ENCODE measurements at regions not wholly inside any gene's neighbourhood (a gene's known extent, or its start where the extent isn't known, plus 50 kb on each side); places are given as distances from the start of the nearest gene placed in this dataset.

DNA sequence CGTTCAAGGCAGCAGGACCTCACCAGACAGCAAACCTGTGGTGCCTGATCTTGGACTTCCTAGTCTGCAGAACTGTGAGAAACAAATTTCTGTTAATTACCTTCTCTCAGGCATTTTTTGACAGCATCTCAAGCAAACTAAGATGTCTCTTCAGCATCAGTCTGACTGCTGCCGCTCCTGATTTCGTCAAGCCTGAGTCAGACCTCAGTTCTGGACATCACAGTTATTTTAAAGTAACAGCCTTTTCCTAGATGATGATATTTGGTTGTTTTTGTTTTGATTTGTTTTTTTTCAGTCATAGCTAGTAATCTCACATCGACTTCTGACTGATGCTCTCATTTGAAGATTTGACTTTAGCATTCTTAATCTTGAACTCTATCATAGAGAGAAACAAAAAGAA is 71.9 kb downstream of the BLID start:
- Histone ChIP-seq H3K4me1 (ENCODE audit: insufficient read depth, low read length) (no peaks in the 10 kb centered on the region), H3K9me3 (ENCODE audit: control insufficient read depth in 1 of 2, low read length in 2 of 2) (no peaks in the 10 kb centered on the region), H3K27me3 (ENCODE audit: insufficient read depth, low read length) (no peaks in the 10 kb centered on the region), H3K4me3 (ENCODE audit: low read length in 2 of 2) (no peak overlapping the region), H3K36me3 (ENCODE audit: insufficient read depth, low read length) (no peaks in the 10 kb centered on the region), H3K27ac (ENCODE audit: low read depth, low read length) (no peak overlapping the region)
- H3K9me3 Mint-ChIP-seq = peaks cover 0 to 4% (median 0%) of the 10 kb centered on the region in 8 donors
- intact Hi-C loops (cut with micrococcal nuclease) = no loop called here
- no peaks in the 10 kb centered on the region for H3K36me3 Mint-ChIP-seq
- ChIA-PET CTCF (ENCODE audit: partially characterized antibody) (no interaction called here), POLR2A (ENCODE audit: partially characterized antibody) (no interaction called here)
- peaks cover 3 to 5% of the 10 kb centered on the region in 2 donors for H3K27me3 Mint-ChIP-seq
- H3K4me3 Mint-ChIP-seq = no peak overlapping the region
- H3K27ac Mint-ChIP-seq = no peak overlapping the region
- DNase-seq = no peak
- no peaks in the 10 kb centered on the region for H3K4me1 Mint-ChIP-seq

DNA sequence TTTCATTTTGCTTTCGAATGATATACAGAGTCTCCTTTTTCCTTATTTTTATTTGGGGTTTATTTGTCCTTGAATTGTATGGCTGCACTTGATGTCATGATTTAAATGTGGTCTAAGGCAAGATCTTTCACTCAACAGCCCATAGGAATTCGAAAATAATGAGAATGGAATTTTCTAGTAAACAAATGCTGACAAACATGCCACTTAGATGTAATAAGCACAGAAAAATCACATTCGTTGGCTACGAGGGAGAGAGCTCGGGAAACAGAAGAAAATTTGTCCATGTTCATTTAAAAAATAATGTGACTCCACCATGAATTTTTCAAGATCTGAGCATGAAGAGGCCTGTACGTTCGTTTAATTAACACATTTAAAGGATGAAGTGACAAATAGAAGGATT is 73.0 kb downstream of the BLID start:
- Mint-ChIP-seq H3K4me3 (no peak overlapping the region), H3K36me3 (no peaks in the 10 kb centered on the region), H3K4me1 (no peaks in the 10 kb centered on the region), H3K9me3 (peaks cover 0 to 4% (median 0%) of the 10 kb centered on the region in 8 donors), H3K27ac (no peak overlapping the region), H3K27me3 (peaks cover 1 to 5% of the 10 kb centered on the region in 2 donors)
- no peak overlapping the region for H3K27ac ChIP-seq (ENCODE audit: low read depth, low read length)
- intact Hi-C loops (cut with micrococcal nuclease) = no loop called here
- no peaks in the 10 kb centered on the region for H3K27me3 ChIP-seq (ENCODE audit: insufficient read depth, low read length)
- ChIA-PET CTCF (ENCODE audit: partially characterized antibody) (no interaction called here), POLR2A (ENCODE audit: partially characterized antibody) (no interaction called here)
- H3K4me1 ChIP-seq (ENCODE audit: insufficient read depth, low read length) = no peaks in the 10 kb centered on the region
- no peaks in the 10 kb centered on the region for H3K9me3 ChIP-seq (ENCODE audit: control insufficient read depth in 1 of 2, low read length in 2 of 2)
- no peak overlapping the region for H3K4me3 ChIP-seq (ENCODE audit: low read length in 2 of 2)
- DNase-seq = no peak
- H3K36me3 ChIP-seq (ENCODE audit: insufficient read depth, low read length) = no peaks in the 10 kb centered on the region

DNA sequence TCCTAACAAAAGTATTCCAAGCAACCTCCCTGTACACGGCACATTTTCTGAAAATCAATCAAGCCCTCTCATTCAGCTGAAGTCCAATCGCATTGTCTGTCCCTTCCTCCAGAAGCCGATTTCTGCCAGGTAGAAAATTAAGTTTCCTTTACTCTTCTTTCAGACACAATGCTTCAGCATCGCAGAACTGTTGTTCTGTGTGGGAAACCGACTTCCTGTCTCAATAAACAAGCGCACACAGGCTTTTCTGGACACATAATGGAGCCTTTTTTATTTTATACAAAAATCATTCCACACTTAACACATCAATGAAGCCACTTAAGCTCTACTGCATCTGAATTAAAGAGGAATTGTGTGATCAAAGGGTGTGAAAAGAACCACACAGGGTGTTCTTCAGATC is 75.6 kb downstream of the BLID start:
- Mint-ChIP-seq H3K27me3 (no peaks in the 10 kb centered on the region), H3K36me3 (no peaks in the 10 kb centered on the region), H3K27ac (no peak overlapping the region), H3K4me3 (no peak overlapping the region), H3K4me1 (no peaks in the 10 kb centered on the region), H3K9me3 (peaks cover 0 to 2% (median 0%) of the 10 kb centered on the region in 8 donors)
- Histone ChIP-seq H3K36me3 (ENCODE audit: insufficient read depth, low read length) (no peaks in the 10 kb centered on the region), H3K4me1 (ENCODE audit: insufficient read depth, low read length) (no peaks in the 10 kb centered on the region), H3K27ac (ENCODE audit: low read depth, low read length) (no peak overlapping the region), H3K27me3 (ENCODE audit: insufficient read depth, low read length) (no peaks in the 10 kb centered on the region), H3K9me3 (ENCODE audit: control insufficient read depth in 1 of 2, low read length in 2 of 2) (no peaks in the 10 kb centered on the region), H3K4me3 (ENCODE audit: low read length in 2 of 2) (no peak overlapping the region)
- DNase-seq = no peak
- intact Hi-C loops (cut with micrococcal nuclease) = no loop called here
- POLR2A ChIA-PET (ENCODE audit: partially characterized antibody) = no interaction called here
- CTCF ChIA-PET (ENCODE audit: partially characterized antibody) = no interaction called here

DNA sequence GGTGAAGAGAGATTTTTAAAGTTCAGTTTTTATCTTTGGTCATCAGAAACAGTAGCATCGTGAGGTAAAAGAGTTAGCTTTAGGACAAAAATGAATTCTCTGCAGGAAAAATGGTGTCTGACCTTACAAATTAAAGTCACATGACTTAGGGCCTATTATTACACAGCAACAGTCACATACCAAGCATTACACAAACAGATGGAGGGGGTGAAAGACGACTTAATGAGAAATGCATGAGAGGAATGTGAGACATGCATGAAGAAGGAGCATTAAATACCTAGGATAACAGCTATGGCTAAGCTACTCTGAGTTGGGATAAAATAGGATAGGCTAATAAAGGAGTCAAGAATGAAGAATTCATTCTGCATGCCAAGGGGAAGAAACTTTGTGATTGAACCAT is 77.5 kb downstream of the BLID start:
- Mint-ChIP-seq H3K4me3 (no peak overlapping the region), H3K27ac (no peak overlapping the region)
- CTCF ChIA-PET (ENCODE audit: partially characterized antibody) = no interaction called here

DNA sequence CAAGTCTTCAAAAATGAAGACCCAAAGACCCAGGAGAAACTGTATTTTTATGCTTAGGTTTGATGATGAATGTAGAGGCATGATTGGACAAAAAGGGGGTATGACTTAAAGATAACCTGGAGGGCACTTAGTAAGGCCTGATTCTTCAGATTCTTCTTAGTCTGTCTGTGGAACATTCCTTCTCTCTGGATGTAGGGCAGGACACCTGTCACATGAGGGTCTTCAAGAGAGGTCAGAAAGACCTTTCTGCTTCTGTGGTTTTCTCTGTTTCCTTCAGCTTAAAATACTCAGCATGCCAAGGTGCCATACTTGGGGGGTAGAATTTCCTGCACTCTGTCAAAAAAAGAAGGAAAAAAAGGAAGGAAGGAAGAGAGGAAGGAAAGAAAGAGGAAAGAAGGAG is 78.1 kb downstream of the BLID start:
- no peak overlapping the region for H3K27ac Mint-ChIP-seq
- H3K4me1 ChIP-seq (ENCODE audit: insufficient read depth, low read length) = no peaks in the 10 kb centered on the region
- H3K4me1 Mint-ChIP-seq = no peaks in the 10 kb centered on the region
- no peak overlapping the region for H3K4me3 Mint-ChIP-seq
- no peaks in the 10 kb centered on the region for H3K36me3 Mint-ChIP-seq
- no peaks in the 10 kb centered on the region for H3K27me3 Mint-ChIP-seq
- no peak overlapping the region for H3K27ac ChIP-seq (ENCODE audit: low read depth, low read length)
- ChIA-PET POLR2A (ENCODE audit: partially characterized antibody) (no interaction called here), CTCF (ENCODE audit: partially characterized antibody) (no interaction called here)
- no peak overlapping the region for H3K4me3 ChIP-seq (ENCODE audit: low read length in 2 of 2)
- H3K36me3 ChIP-seq (ENCODE audit: insufficient read depth, low read length) = no peaks in the 10 kb centered on the region
- DNase-seq = no peak
- intact Hi-C loops (cut with micrococcal nuclease) = no loop called here
- H3K27me3 ChIP-seq (ENCODE audit: insufficient read depth, low read length) = no peaks in the 10 kb centered on the region
- no peaks in the 10 kb centered on the region for H3K9me3 ChIP-seq (ENCODE audit: control insufficient read depth in 1 of 2, low read length in 2 of 2)
- H3K9me3 Mint-ChIP-seq = peaks cover 0 to 2% (median 0%) of the 10 kb centered on the region in 8 donors

More for the DNA sequence above, 77.5 kb downstream of the BLID start:
- Histone ChIP-seq H3K4me1 (ENCODE audit: insufficient read depth, low read length) (no peaks in the 10 kb centered on the region), H3K27ac (ENCODE audit: low read depth, low read length) (no peak overlapping the region), H3K36me3 (ENCODE audit: insufficient read depth, low read length) (no peaks in the 10 kb centered on the region), H3K9me3 (ENCODE audit: control insufficient read depth in 1 of 2, low read length in 2 of 2) (no peaks in the 10 kb centered on the region), H3K4me3 (ENCODE audit: low read length in 2 of 2) (no peak overlapping the region), H3K27me3 (ENCODE audit: insufficient read depth, low read length) (no peaks in the 10 kb centered on the region)
- intact Hi-C loops (cut with micrococcal nuclease) = no loop called here
- H3K36me3 Mint-ChIP-seq = no peaks in the 10 kb centered on the region
- no peaks in the 10 kb centered on the region for H3K27me3 Mint-ChIP-seq
- DNase-seq = no peak
- H3K9me3 Mint-ChIP-seq = peaks cover 0 to 2% (median 0%) of the 10 kb centered on the region in 8 donors
- POLR2A ChIA-PET (ENCODE audit: partially characterized antibody) = no interaction called here
- H3K4me1 Mint-ChIP-seq = no peaks in the 10 kb centered on the region

DNA sequence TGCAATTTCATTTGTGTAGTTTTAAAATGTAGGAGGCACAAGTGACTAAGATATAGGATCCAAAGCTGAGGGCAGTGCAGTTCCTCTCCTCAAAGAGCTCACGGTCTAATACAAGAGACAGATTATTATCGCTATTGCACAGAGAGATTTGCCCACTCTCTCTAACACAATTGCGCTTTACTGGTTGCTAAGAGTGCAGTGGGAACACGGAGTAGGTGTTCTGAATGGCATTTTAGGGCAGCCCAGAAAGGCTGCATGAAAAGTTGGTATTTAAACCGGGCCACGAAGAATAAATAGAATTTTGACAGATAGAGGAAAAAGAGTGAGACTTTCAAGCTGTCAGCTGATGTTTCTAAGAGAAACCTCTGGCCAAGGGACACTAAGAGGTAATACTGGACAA is 79.5 kb downstream of the BLID start:
- Mint-ChIP-seq H3K9me3 (peaks cover 0 to 2% (median 0%) of the 10 kb centered on the region in 8 donors), H3K4me3 (no peak overlapping the region), H3K27me3 (no peaks in the 10 kb centered on the region), H3K27ac (no peak overlapping the region), H3K4me1 (no peaks in the 10 kb centered on the region), H3K36me3 (no peaks in the 10 kb centered on the region)
- no peaks in the 10 kb centered on the region for H3K36me3 ChIP-seq (ENCODE audit: insufficient read depth, low read length)
- H3K27ac ChIP-seq (ENCODE audit: low read depth, low read length) = no peak overlapping the region
- POLR2A ChIA-PET (ENCODE audit: partially characterized antibody) = no interaction called here
- intact Hi-C loops (cut with micrococcal nuclease) = no loop called here
- H3K4me1 ChIP-seq (ENCODE audit: insufficient read depth, low read length) = no peaks in the 10 kb centered on the region
- no peaks in the 10 kb centered on the region for H3K9me3 ChIP-seq (ENCODE audit: control insufficient read depth in 1 of 2, low read length in 2 of 2)
- H3K27me3 ChIP-seq (ENCODE audit: insufficient read depth, low read length) = no peaks in the 10 kb centered on the region
- H3K4me3 ChIP-seq (ENCODE audit: low read length in 2 of 2) = no peak overlapping the region
- CTCF ChIA-PET (ENCODE audit: partially characterized antibody) = no interaction called here
- no peak for DNase-seq

DNA sequence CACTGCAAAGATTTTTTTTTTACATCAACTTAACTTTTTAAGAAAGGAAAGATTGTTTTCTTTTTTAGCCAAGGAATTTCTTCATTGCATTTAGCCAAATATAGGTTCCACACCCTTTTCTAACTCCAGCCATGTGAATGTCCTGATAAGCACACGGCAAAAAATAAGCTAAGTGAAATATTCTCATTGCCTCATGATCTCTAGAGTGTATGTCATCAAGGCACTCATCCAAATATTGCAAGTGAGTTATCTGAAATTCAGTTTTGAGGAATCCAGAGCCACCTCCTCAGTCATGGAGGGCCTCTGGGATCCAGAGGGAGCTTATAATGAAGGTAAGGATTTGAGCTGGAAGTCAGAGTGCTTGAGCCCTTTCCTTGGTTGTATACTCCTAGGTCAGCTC is 80.0 kb downstream of the BLID start:
- Mint-ChIP-seq H3K4me3 (no peak overlapping the region), H3K4me1 (no peaks in the 10 kb centered on the region), H3K9me3 (peaks cover 0 to 2% (median 0%) of the 10 kb centered on the region in 8 donors), H3K27me3 (no peaks in the 10 kb centered on the region), H3K27ac (no peak overlapping the region), H3K36me3 (no peaks in the 10 kb centered on the region)
- no peaks in the 10 kb centered on the region for H3K36me3 ChIP-seq (ENCODE audit: insufficient read depth, low read length)
- ChIA-PET CTCF (ENCODE audit: partially characterized antibody) (no interaction called here), POLR2A (ENCODE audit: partially characterized antibody) (no interaction called here)
- no peaks in the 10 kb centered on the region for H3K27me3 ChIP-seq (ENCODE audit: insufficient read depth, low read length)
- intact Hi-C loops (cut with micrococcal nuclease) = no loop called here
- no peak overlapping the region for H3K27ac ChIP-seq (ENCODE audit: low read depth, low read length)
- no peak for DNase-seq
- H3K9me3 ChIP-seq (ENCODE audit: control insufficient read depth in 1 of 2, low read length in 2 of 2) = no peaks in the 10 kb centered on the region
- no peak overlapping the region for H3K4me3 ChIP-seq (ENCODE audit: low read length in 2 of 2)
- no peaks in the 10 kb centered on the region for H3K4me1 ChIP-seq (ENCODE audit: insufficient read depth, low read length)

DNA sequence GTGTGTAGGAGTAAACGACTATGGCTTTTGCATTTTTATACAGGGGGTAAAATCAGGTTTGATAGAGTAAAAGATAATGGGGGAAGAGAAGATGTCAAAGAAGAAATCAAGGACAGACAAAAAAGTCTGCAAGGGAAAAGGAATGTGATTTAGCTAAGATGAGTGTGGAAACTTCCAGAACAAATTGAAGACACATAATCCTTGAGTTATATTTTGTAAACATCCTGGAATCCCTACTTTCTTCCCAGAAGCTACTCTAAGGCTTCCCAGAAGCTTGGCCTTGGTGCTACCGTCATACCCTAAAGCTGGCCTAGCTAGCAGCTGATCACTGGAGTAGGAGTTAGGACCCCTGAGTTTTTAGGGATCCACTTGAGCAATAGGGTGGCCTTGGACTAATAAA is 82.4 kb downstream of the BLID start:
- Mint-ChIP-seq H3K4me3 (no peak overlapping the region), H3K9me3 (peaks cover 0 to 3% (median 0%) of the 10 kb centered on the region in 8 donors), H3K36me3 (no peaks in the 10 kb centered on the region), H3K4me1 (no peaks in the 10 kb centered on the region), H3K27me3 (no peaks in the 10 kb centered on the region), H3K27ac (no peak overlapping the region)
- Histone ChIP-seq H3K27me3 (ENCODE audit: insufficient read depth, low read length) (no peaks in the 10 kb centered on the region), H3K4me3 (ENCODE audit: low read length in 2 of 2) (no peak overlapping the region), H3K4me1 (ENCODE audit: insufficient read depth, low read length) (no peaks in the 10 kb centered on the region), H3K27ac (ENCODE audit: low read depth, low read length) (no peak overlapping the region), H3K36me3 (ENCODE audit: insufficient read depth, low read length) (no peaks in the 10 kb centered on the region), H3K9me3 (ENCODE audit: control insufficient read depth in 1 of 2, low read length in 2 of 2) (no peaks in the 10 kb centered on the region)
- intact Hi-C loops (cut with micrococcal nuclease) = no loop called here
- POLR2A ChIA-PET (ENCODE audit: partially characterized antibody) = no interaction called here
- CTCF ChIA-PET (ENCODE audit: partially characterized antibody) = no interaction called here
- DNase-seq = no peak
